Mesodermal cell (in vitro differentiated cells): ENCODE measurements at regions not wholly inside any gene's neighbourhood (a gene's known extent, or its start where the extent isn't known, plus 50 kb on each side); places are given as distances from the start of the nearest gene placed in this dataset.

Source experiments
- H3K27ac ChIP-seq: 2 replicates; pipeline ENCODE4 v1.7.0; 2013; ENCODE audit warnings: mild to moderate bottlenecking, low read depth, low read length, moderate library complexity; ENCODE audit not compliant: severe bottlenecking
- H3K36me3 ChIP-seq: 2 replicates; pipeline ENCODE4 v1.7.1; 2013; ENCODE audit warnings: mild to moderate bottlenecking, low read length, moderate library complexity; ENCODE audit not compliant: control insufficient read depth, insufficient read depth
- H3K4me1 ChIP-seq: one replicate; pipeline ENCODE4 v1.7.1; 2013; ENCODE audit warnings: mild to moderate bottlenecking, low read length; ENCODE audit not compliant: insufficient read depth, control insufficient read depth, poor library complexity, severe bottlenecking
- H3K4me3 ChIP-seq: 2 replicates; pipeline ENCODE4 v1.7.0; 2013; ENCODE audit warnings: low read length, control low read depth, mild to moderate bottlenecking; ENCODE audit not compliant: insufficient read depth, poor library complexity, severe bottlenecking; ENCODE audit errors: extremely low read depth
- H3K9me3 ChIP-seq: 2 replicates; pipeline ENCODE4 v1.7.1; 2013; ENCODE audit warnings: mild to moderate bottlenecking, low read length, moderate library complexity; ENCODE audit not compliant: control insufficient read depth
- WGBS, 2 experiments: methylation state at CpG; one replicate each; pipeline ENCODE4 v1.1.5; 2013; ENCODE audit warnings: missing lambda C conversion rate in 2 of 2; ENCODE audit not compliant: insufficient coverage in 2 of 2; 5-methylcytosine and 5-hydroxymethylcytosine counted together

- H3K4me3 ChIP-seq: no peak overlapping the region
- no peaks in the 10 kb centered on the region for H3K9me3 ChIP-seq
- WGBS, 2 experiments: 55 to 59% methylated on average over 5 to 6 of the region's 6 CpGs
- no peaks in the 10 kb centered on the region for H3K36me3 ChIP-seq
- H3K27ac ChIP-seq: no peak overlapping the region
- H3K4me1 ChIP-seq: no peaks in the 10 kb centered on the region
Observed at GRCh38 chr3:78285032-78285728, 1245.3 kb downstream of the ROBO2 start.

DNA sequence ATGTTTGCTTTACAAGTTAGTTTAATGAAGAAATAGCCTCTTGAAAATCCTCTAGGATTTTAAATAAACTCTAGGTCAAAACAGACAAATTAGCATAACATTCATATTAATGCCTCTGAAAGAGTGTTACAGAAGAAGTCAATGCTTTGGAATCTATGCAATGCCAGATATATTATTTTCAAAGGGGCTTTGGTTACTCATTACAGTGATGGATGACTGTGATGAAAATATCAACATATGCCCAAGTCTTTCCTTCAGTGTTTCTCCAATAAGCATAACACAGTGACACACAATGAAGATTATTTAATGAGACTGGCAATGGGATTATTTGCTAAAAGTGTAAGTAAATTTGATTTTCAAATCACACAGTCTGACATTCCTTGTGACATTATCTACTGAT lies 1247.2 kb downstream of the ROBO2 start:
- H3K9me3 ChIP-seq: no peaks in the 10 kb centered on the region
- H3K4me3 ChIP-seq: no peak overlapping the region
- no peaks in the 10 kb centered on the region for H3K36me3 ChIP-seq
- H3K4me1 ChIP-seq: no peaks in the 10 kb centered on the region
- no peak overlapping the region for H3K27ac ChIP-seq

- H3K4me3 ChIP-seq: no peak overlapping the region
- WGBS, 2 experiments: 89 to 100% methylated on average over 1 of the region's 3 CpGs
- no peak overlapping the region for H3K27ac ChIP-seq
- H3K36me3 ChIP-seq: no peaks in the 10 kb centered on the region
- no peaks in the 10 kb centered on the region for H3K9me3 ChIP-seq
- no peaks in the 10 kb centered on the region for H3K4me1 ChIP-seq
Observed at GRCh38 chr3:78293284-78293683, 1253.4 kb downstream of the ROBO2 start.

DNA sequence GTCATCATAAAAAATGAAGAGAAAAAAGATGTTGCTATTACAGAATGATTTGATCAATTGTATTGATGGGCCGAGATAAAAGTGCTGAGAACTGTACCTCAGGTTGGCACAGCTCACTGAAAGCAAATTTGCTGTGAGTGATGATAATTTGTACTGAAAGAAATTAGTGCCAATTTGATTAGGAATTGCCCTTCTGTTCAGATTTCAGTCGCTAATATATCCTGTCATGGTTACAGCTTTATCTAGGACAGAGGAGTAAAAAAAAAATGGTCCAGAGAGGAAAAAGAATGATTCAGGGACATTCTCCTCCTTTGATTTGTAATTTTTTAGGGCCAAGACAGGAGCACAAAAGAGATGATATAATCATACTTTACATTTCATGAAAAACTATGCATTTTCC lies 1264.2 kb downstream of the ROBO2 start:
- Histone ChIP-seq H3K4me1 (no peaks in the 10 kb centered on the region), H3K27ac (no peak overlapping the region), H3K4me3 (no peak overlapping the region), H3K9me3 (no peaks in the 10 kb centered on the region), H3K36me3 (no peaks in the 10 kb centered on the region)
- WGBS, 2 experiments: 83 to 86% methylated on average over 2 of the region's 2 CpGs

- no peaks in the 10 kb centered on the region for H3K9me3 ChIP-seq
- no peaks in the 10 kb centered on the region for H3K4me1 ChIP-seq
- no peak overlapping the region for H3K4me3 ChIP-seq
- WGBS, 2 experiments: 88% methylated on average over 1 of the region's 2 CpGs; no CpG with 5 or more reads in 1 of the 2 experiments
- H3K27ac ChIP-seq: no peak overlapping the region
- no peaks in the 10 kb centered on the region for H3K36me3 ChIP-seq
Observed at GRCh38 chr3:78312851-78313250, 1273.0 kb downstream of the ROBO2 start.

- 88% methylated on average over 1 of the region's 1 CpG; no CpG with 5 or more reads in 1 of the 2 experiments for WGBS, 2 experiments
- Histone ChIP-seq H3K27ac (no peak overlapping the region), H3K9me3 (no peaks in the 10 kb centered on the region), H3K36me3 (no peaks in the 10 kb centered on the region), H3K4me3 (no peak overlapping the region), H3K4me1 (no peaks in the 10 kb centered on the region)
Observed at GRCh38 chr3:78313332-78313731, 1273.4 kb downstream of the ROBO2 start.

DNA sequence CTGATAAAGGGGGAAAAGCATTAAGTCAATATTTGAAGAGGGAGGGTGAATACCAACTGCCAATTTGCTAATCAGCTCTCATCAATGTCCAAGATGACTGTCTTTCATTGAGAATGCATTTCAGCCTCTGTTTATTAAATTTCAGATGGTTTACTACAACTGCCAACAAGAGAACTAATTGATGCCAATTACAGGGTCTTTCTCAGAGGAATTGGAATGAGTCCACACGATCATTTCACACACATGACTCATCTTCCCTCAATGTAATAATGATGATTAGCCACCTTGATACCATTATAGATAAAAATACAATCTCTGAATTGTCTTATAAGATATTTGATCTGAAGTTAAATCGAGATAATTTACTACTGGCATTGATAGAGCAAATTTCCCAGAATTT lies 1274.4 kb downstream of the ROBO2 start:
- H3K4me3 ChIP-seq: no peak overlapping the region
- no CpG with 5 or more reads among the region's 2 CpGs for WGBS, 2 experiments
- H3K4me1 ChIP-seq: no peaks in the 10 kb centered on the region
- H3K36me3 ChIP-seq: no peaks in the 10 kb centered on the region
- no peak overlapping the region for H3K27ac ChIP-seq
- no peaks in the 10 kb centered on the region for H3K9me3 ChIP-seq

GRCh38 chr3:78317774-78318173 lies 1277.9 kb downstream of the ROBO2 start:
- H3K36me3 ChIP-seq: no peaks in the 10 kb centered on the region
- no CpG with 5 or more reads among the region's 1 CpG for WGBS, 2 experiments
- no peaks in the 10 kb centered on the region for H3K4me1 ChIP-seq
- no peak overlapping the region for H3K4me3 ChIP-seq
- H3K9me3 ChIP-seq: no peaks in the 10 kb centered on the region
- H3K27ac ChIP-seq: no peak overlapping the region

DNA sequence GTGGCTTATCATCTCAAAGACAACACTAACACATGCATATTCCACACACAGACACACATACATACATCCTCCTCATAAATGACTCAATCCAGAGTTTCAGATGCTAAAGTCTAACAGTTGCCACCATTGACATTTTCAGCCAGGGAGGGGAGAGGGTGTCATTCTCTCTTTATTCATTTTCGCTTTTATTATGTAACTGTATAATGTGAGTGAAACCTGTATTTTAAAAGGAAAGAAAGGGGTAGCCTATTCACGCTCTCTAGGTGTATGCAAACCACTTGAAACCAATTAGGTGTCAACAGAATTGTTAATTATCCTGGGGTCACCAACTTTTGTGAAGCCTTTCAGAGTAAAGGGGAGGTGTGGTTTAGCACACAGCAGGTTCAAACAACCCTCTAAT lies 1282.9 kb downstream of the ROBO2 start:
- Histone ChIP-seq H3K27ac (no peak overlapping the region), H3K4me1 (no peaks in the 10 kb centered on the region), H3K4me3 (no peak overlapping the region), H3K36me3 (no peaks in the 10 kb centered on the region), H3K9me3 (no peaks in the 10 kb centered on the region)
- 33 to 67% methylated on average over 1 of the region's 2 CpGs for WGBS, 2 experiments

- no peak overlapping the region for H3K27ac ChIP-seq
- no CpG with 5 or more reads among the region's 2 CpGs for WGBS, 2 experiments
Observed at GRCh38 chr3:78337801-78338211, 1297.9 kb downstream of the ROBO2 start.

GRCh38 chr3:78338405-78338804 lies 1298.5 kb downstream of the ROBO2 start:
- no peaks in the 10 kb centered on the region for H3K9me3 ChIP-seq
- H3K36me3 ChIP-seq: no peaks in the 10 kb centered on the region
- H3K4me1 ChIP-seq: no peaks in the 10 kb centered on the region
- WGBS, 2 experiments: no CpG with 5 or more reads among the region's 2 CpGs
- no peak overlapping the region for H3K4me3 ChIP-seq
- H3K27ac ChIP-seq: no peak overlapping the region

More at GRCh38 chr3:78337801-78338211, 1297.9 kb downstream of the ROBO2 start:
- no peaks in the 10 kb centered on the region for H3K9me3 ChIP-seq
- no peaks in the 10 kb centered on the region for H3K36me3 ChIP-seq
- no peaks in the 10 kb centered on the region for H3K4me1 ChIP-seq
- no peak overlapping the region for H3K4me3 ChIP-seq
